GM19043 (cell line): ENCODE measurements at regions not wholly inside any gene's neighbourhood (a gene's known extent, or its start where the extent isn't known, plus 50 kb on each side); places are given as distances from the start of the nearest gene placed in this dataset.

ENCODE experiments used
- ATAC-seq: cut with Tn5 transposase; IDR thresholded peaks from one replicate; pipeline ENCODE4 v1.9.1; 2021; ENCODE audit warnings: low read depth; ENCODE audit not compliant: unreplicated experiment

GRCh38 chr16:17887963-17888362 lies 417.2 kb upstream of the XYLT1 start:
- no peak for ATAC-seq

DNA sequence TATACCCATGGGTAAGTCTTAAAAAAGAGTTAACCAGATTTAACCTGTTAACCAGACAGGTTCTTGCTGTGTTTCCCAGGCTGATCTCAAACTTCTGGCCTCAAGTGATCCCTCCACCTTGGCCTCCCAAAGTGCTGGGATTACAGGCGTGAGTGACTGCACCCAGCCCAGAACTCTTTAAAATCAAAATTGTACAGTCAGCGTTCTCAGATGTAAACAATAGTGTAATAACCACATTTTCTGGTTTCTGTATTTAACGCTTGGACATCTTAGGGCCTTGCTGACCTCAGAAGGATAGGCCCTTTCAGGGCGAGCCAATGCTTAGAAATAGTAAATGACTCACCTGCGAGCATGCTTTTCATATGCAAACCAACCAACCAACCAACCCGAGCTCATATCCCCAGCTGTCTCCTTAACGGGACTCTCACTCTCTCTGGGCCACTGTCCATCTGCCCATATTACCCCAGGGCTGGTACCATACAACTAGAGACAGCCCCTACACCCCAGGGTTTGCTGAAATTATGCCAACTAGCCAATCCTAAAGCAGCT lies 415.0 kb upstream of the XYLT1 start:
- no peak for ATAC-seq

DNA sequence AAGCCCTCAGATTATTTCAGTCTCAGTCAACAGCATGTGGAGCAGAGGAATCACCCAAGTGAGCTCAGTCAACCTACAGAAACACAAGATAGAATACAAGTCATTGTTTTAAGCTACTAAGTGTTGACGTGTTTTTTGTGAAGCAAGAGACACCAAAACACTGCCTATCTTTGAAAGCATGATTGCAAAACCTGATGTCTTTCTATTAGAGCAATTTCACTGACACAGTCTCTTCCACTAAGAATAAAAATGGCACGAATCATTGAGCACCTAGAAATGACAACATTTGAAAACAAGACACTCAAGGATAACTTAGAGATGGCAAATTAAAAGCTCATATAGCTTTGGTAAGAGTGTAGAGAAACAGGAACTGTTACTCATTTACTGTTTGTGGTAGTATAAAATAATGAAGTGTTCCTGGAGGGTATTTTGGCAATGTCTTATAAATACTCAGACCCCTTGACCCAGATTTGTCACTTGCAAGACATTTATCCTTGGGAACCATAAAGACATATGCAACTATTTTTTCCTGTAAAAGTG lies 407.1 kb upstream of the XYLT1 start:
- no peak for ATAC-seq

- ATAC-seq: no peak
Measured at GRCh38 chr16:17866996-17867395, 396.2 kb upstream of the XYLT1 start.

DNA sequence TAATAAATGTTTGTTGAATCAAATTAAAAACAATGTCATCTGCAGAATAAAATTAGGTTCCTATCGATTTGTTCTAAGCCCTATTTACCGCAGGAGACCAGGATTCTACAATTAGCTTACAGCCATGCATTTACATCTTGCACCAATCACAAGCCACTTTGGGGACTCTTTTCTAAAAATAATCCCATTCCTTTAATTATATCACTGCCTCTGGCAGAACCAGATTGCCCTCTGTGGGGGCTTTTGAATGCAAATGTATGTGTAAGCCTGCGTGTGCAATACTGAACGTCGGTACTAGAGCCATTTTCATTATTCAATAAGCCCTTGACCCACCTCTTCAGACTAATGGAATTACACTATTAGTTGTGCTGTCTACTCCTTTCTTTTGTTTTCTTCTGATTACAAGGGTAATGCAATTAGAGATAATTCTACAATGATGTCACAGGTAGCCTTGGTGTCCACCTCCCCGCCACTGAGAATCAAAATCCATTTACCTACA lies 391.3 kb upstream of the XYLT1 start:
- ATAC-seq: no peak

DNA sequence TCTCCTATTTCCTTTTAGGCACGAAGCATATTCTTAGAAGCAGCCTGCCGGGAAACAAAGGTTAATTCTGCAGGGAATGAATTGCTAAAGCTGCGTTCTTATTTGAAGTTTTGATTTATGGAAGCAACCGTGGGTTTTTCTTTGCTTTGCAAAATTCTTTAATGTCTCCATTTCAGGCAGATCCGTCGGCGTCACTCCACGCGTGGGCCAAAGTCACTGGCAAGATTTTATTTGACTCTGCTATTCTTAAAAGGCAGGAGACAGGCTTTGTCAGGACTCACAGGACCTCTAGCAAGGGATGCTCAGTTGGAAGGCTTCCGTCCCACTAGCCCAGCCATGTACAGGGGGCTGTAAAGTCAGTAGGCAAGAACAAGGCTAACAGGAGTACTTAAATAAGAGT lies 387.3 kb upstream of the XYLT1 start:
- ATAC-seq: no peak

- ATAC-seq: no peak
Measured at GRCh38 chr16:17853958-17854357, 383.2 kb upstream of the XYLT1 start.

DNA sequence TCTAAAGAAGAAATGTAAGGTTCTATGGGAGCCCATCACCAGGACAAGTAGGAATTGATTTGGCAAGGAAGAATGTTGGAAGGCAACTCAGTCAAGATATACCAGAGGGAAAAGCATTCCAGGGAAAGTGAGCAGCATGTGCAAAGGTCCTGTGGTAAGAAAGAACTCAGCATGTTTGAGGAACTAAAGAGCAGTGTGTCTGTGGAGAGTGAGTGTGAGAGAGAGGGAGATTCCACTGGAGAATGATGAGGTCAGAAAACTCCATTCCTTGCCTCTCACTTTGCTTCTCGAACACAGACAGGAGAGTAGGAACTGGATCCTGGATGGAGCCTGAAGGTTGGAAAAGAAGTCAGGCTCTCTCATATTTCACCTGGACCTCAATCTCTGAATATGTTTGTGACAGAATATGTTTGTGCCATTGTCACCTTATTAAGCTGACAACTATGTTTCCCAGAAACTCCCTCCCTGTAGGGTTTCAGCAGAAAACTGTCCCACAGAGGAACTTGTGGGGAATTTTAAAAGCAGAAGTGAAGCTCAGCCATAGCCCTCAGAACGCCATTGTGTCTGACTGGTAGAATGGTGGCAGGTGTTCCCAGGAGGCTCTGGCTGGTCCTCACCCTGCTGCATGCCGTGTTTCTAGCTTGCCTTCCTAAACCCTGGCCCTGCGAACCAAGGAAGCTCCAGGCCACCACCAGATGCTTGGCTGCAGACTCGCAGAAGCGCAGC lies 382.4 kb upstream of the XYLT1 start:
- ATAC-seq: no peak

- ATAC-seq: no peak
Measured at GRCh38 chr16:17850581-17851250, 380.0 kb upstream of the XYLT1 start.

GRCh38 chr16:17847234-17847795 lies 376.6 kb upstream of the XYLT1 start:
- ATAC-seq: no peak

- no peak for ATAC-seq
Measured at GRCh38 chr16:17846030-17846429, 375.3 kb upstream of the XYLT1 start.

GRCh38 chr16:17845031-17845430 lies 374.3 kb upstream of the XYLT1 start:
- no peak for ATAC-seq

DNA sequence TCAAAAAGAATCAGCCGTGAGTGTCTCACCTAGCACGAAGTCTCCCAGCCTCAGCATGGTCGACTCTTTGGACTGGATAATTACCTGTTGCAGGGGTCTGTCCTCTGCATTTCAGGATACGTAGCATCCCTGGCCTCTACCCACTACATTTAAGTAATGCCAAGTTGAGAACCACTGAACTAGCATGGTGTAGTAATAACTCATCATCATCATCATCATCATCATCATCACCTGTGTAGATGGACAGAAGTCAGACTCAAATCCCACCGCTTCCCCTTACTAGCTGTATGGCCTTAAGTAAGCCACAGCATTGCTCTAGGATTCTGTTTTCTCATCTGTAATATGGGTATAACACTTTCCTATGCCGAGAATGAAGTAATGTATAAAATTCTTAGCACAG lies 373.1 kb upstream of the XYLT1 start:
- ATAC-seq: no peak

DNA sequence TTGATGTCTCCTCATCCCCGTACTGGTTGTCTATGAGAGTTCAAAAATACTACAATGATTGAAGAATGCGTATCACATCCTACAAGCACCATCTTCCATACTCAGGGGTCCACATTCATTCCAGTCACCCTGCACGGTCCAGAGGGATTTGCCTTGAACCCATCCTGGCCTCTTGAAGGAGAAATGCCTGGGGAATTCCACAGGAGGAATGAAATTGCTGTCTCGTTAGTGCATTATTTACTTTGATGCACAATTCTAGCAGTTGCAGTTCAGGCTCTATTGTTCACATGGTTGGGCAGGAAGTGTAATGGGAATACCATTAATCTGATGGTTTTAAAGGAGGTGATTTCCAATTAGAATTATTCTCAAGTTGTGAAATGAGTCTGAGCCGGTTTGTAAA lies 369.1 kb upstream of the XYLT1 start:
- ATAC-seq: no peak

- ATAC-seq: no peak
Measured at GRCh38 chr16:17839272-17839671, 368.5 kb upstream of the XYLT1 start.

DNA sequence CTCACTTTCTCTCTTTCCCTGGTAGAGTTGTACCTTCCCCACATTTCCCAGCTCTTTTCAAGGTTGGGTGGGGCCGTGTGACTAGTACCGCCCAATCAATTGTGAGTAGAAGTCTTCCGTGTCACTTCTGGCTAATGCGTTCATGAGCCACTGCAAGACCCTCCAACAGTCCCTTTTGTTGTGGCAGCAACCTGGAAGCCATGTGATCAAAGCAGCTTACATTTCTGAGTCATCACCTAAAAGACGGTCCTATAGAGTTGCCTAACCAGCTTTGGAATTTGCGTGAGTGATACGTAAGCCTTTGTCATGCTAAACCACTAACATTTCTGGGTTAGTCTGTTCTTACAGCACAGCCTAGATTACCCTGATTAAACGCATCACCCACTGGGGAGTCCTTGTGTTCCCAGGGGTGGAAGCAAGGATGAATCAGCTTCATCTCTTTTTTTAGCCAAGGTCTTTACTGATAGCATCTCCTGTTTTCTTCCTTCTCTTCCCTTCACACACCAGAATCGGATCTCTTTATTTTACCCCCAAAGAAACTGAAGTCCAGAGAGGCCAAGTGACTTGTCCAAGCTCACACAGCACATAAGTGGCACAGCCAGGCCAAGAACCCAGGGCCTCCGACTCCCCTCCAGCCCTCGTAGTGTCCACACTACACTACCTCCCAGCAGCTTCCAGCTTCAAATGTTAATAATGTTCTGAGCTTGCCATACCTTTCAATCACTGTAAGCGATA lies 366.3 kb upstream of the XYLT1 start:
- ATAC-seq: no peak

DNA sequence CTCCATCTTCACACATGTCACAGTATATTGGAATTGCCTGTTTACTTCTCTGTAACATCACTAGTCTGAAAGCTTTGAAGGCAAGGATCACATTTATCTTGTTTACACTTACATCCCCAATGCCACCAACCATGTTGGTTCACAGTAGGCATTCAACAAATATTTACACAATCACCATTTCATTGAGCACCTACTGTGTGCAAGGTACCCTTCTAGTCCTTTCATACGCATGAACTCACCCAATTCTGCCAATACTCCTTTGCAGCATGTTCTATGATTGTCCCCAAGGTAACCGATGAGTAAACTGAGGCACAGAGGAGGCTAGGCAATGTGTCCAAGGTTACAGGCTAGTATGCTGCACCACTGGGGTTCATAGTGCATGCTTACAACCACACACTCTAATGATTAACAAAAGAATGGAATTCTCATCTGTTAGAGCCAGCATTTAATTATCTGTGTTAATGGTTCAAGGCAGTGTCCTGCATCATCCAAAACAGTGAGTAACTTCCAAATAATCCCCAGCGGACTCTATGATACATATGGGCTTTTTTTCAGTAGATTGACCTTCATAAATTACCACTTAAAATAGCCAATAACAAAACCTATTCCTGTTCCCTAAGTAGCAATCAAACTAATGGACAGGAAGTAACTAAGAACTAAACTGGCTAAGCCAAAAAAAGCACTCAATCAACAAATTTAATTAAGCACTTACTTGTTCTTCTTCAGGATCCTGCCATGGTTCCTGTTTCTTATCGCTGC lies 364.5 kb upstream of the XYLT1 start:
- no peak for ATAC-seq

DNA sequence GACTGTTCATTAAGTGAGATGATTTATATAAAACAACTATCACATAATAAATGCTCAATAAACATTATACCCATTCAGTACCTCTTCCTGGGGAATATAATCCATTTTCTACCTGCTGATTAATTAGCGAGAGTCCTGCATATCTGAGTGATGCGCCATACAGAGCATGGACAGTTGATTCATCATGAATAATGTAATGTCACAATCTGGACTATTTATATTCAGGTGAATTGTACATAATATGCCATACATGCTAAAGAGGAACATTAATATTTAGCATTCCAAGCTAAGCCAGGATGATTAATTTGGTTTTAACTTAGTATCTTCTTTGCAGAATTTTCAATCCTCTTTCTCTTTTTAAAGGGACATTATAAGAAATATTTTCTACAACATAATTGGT lies 362.0 kb upstream of the XYLT1 start:
- no peak for ATAC-seq

DNA sequence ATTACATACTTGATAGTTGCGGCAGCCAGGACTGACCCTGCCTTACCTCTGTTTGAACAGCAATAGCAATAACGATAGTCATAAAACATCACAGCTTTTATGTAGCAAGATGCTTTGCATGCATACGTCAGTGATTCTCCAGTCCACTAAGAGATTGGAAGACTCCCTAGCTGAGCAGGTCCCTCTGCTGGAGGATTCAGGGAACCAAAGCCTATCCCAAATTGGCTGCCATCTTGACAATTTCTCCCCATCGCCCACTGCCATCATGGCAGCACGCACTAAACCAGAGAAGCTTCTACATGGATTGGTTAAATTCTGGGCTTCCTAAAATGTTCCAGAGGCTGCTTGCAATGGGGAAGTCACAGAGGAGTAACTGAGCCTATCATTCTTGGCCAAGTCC lies 360.6 kb upstream of the XYLT1 start:
- ATAC-seq: no peak

DNA sequence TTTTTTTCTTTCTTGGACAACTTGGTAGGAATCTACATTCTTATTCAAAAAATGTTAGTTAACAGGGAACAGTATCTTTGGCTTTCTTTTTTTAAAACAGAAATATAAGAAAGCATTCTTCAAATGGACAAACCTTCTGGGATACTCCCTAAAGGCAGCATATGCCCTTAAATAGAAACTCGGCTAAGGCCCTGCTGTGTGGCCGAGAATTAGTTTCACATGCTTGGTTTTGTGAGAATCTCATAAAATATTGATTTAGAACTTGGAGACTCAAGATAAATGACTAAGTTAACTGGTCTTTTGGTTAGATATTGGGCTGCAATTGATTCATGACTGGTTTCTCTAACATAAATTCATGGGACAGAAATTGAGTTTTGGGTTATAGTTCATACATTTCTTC lies 359.9 kb upstream of the XYLT1 start:
- no peak for ATAC-seq
